PC-9 (cell line): ENCODE measurements at regions not wholly inside any gene's neighbourhood (a gene's known extent, or its start where the extent isn't known, plus 50 kb on each side); places are given as distances from the start of the nearest gene placed in this dataset.
"Not testable (repeated sequence)": the region's sequence is repeated elsewhere in the genome, so short reads cannot be mapped to it uniquely, and the experiment has no call there.

Source experiments
- CTCF ChIP-seq: fragments of 200-600 bp; sonication (generic); conservative IDR thresholded peaks from 2 replicates; pipeline ENCODE4 v1.6.1; 2017; ENCODE audit warnings: mixed run types, antibody characterized with exemption, mild to moderate bottlenecking, moderate library complexity
- EZH2 ChIP-seq: fragments of 200-600 bp; sonication (generic); IDR thresholded peaks from 2 replicates; pipeline ENCODE4 v1.8.0; 2017; ENCODE audit warnings: antibody characterized with exemption, low read depth

GRCh38 chr13:18727138-18727537, 454.5 kb downstream of the TUBA3C start:
- not testable (repeated sequence) for TF ChIP-seq EZH2, CTCF
